SIG-M5 treated with dmso at 0.1 percent for 504 hours (cell line): ENCODE measurements at regions not wholly inside any gene's neighbourhood (a gene's known extent, or its start where the extent isn't known, plus 50 kb on each side); places are given as distances from the start of the nearest gene placed in this dataset.
A peak's percentile ranks its signal among the peaks of the same experiment; 100 is the strongest.

Experiments used
- DNase-seq: peaks from one replicate; lab custom pipeline; 2025; ENCODE audit not compliant: unreplicated experiment; lab: John Stamatoyannopoulos, UW

DNA sequence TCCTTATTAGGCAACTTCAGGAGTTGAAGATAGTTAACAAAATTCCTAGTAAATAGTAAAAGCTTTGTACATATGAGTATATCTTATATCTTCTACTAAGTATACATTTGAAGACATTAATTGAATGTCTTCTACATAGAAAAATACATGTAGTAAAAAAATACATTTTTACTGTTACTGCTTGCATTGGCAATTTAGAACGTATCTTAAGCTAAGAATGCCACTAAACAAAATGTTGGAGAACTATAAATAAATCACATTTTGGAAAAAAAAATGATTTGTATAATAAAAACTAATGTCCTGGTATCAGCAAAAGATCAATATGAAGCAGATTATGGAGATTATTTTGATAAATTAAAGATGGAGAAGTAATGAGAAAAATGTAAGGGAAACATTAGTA, 434.2 kb upstream of the SLC8A1 start:
- no peak for DNase-seq

DNA sequence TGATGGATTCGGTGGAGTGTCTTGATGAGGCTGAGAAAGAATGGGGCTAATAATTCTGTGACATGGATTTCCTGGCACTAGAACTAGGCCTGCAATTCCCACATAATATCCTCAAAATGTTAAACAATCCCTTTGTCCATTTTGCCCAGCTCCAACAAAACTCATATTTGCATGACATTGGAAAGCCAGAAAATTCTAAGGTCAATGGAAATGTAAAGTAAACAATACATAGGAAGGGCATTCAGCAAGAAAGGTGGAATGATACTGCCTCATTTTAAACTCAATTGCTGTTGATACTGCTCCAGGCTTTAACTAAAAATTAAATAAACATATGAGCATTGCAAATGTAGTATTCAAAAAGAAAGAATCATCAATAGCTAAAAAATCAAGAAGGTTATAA, 434.8 kb upstream of the SLC8A1 start:
- DNase-seq: no peak

DNA sequence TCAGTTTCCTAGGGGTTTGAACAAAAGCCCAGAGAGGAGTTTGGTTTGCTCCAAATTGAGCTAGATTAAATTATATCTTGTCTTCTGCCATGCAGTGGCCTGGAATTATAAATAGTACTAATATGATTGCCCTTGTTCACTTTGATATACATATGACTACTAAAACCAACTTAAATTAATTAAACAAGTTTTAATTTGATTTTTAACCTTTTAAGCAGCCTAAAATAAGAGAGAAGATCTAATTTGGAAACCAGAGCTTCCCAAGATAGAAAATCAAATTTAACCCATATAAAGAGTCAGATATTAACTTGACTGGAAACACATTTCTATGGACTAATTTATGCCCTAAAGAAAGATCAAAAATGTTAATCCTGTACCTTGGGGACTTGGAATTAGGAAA, 444.5 kb upstream of the SLC8A1 start:
- no peak for DNase-seq

DNA sequence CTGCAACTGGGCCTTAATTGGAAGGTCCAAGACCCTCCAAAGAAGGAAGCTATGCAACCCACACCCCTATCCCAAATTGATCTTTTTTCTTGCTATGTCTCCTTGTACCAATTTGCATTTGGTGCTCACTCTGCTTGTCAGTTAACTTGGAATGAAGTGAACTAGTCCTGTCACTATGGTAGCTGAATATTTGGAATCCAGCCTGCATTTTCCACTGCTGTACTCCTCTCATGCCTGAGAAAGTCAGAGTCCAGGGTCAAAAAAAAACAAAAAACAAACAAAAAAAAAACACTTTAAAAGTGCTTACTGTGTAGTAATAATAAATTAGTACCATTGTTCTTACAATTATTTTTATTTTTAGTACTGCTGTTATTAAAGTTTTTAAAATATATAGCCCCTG, 462.8 kb upstream of the SLC8A1 start:
- no peak for DNase-seq

DNA sequence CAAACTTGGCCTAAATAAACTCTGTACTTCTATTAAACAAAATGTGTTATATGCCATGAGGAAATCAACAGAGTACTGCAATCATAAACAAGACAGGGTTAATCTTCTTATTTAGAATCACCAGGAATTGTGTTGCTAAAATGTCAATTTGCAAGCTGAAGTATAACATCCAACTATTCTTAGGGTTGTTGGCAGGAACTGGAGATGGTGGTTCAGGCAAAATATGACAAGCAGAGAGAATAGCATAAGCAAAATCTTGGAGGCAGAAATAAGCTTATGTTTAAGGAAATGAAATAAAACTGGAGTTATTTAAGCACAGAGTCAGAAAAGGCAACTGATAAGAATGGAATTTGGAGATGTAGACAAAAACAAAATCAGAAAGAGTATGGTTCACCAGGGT, 463.8 kb upstream of the SLC8A1 start:
- DNase-seq: no peak

DNA sequence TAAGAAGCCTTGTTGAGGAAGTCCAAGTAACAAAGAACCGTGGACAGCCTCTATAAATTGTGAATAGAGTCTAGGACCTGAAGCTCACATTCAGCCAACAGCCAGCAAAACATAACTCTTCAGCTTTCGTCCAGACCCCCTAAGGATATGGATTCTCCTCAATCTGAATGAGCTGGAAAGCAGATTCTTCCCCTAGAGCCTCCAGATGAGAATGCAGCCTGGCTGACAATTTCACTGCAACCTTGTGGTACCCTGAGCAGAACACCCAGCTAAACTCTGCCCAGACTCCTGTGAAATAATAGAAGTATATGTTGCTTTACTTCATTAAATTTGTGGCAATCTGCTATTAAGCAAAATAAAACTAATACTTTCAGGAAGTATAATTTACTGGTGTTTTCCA, 483.5 kb upstream of the SLC8A1 start:
- DNase-seq: no peak

DNA sequence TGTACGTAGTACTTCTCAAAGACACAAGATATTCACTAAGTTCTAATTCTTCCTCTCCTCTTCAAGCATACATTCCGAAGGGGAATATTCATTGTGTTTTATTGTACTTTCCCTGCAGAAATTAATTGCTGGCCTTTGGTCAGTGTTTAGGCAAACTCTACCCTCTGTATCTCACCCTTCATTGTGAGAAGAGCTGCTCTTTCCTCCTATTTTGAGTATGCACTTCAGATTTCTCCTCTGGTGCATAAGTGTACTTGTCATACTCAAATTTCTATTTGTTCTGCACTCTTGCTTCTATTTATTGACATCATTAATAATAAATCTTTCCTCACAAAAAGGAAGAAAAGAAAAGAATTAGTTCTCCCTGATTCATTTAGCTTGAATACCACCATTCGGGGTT, 485.4 kb upstream of the SLC8A1 start:
- no peak for DNase-seq

DNA sequence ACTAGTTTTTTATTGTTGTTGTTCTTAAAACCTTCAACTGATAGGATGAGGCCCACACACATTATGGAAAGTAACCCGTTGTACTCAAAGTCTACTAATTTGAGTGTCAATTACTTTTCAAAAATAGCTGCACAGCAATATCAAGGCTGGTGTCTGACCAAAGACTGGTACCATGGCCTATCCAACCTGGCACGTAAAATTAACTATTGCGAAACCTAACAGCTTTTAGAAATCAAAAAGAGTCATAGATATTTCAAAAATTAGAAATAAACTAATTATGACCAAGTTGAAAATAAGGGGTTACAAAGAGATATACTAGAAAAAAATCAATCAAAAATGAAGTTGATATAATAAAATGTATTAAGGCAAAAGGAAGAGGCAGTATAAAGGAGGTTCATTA, 501.5 kb upstream of the SLC8A1 start:
- DNase-seq: no peak

GRCh38 chr2:40955042-40955441, 503.2 kb upstream of the SLC8A1 start:
- no peak for DNase-seq

GRCh38 chr2:40955635-40956034, 503.7 kb upstream of the SLC8A1 start:
- no peak for DNase-seq

GRCh38 chr2:40957508-40957907, 505.6 kb upstream of the SLC8A1 start:
- DNase-seq: peak; percentile 44

- no peak for DNase-seq
Measured at GRCh38 chr2:40962026-40962425, 510.1 kb upstream of the SLC8A1 start.

DNA sequence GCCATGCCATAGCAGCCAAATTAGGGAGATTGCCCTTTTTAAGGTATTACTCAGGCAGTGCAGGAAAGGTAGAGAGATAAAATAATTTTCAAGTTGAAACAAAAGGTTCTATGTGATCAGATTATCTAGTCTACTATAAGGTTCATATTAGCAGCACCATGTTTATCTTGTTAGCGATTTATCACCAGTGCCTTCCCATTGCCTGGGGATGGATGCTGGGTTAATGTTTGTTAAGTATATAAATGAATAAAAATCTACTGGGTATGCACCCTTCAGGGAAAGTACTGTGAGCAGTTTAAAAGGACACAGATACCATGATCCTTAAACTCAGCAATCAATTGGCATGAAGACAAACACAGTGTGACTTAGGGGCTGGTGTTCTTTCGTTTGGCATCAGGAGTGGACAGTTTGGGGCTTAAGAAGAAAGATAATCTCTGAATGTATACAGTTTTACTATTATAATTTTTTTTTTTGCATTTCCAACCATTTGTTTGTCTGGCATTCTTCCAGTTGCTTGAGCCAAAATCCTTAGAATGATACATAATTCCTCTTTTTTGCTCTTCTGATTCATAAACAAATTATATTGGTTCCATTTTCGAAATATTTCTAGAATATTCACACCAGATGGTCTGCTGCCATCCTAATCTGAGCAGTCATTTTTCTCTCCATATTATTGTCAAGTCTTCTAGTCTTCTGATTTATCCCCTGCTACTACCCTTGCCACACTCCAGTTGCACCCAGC, 512.8 kb upstream of the SLC8A1 start:
- no peak for DNase-seq

- no peak for DNase-seq
Measured at GRCh38 chr2:40967451-40967850, 515.6 kb upstream of the SLC8A1 start.

- DNase-seq: no peak
Measured at GRCh38 chr2:40975151-40975550, 523.3 kb upstream of the SLC8A1 start.

DNA sequence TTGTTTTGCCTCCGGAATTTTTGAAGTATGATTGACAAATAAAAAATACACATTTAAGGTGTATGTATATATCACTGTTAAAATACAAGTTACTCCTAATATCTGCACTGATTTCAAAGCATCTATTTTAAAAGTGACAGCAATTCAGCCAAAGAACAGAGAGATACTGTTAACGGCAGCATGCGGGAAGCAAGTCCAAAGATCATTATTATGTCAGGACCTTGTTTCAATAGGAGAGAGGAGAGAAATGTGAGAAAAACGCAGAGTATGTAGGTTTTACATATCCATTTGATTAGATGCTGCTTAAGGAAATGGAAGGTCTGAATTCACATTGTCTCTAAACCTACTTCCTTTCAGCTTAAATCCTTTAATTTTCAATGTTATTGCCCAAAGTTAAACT, 545.5 kb upstream of the SLC8A1 start:
- DNase-seq: no peak

- DNase-seq: no peak
Measured at GRCh38 chr2:41000374-41000773, 548.5 kb upstream of the SLC8A1 start.

- DNase-seq: no peak
Measured at GRCh38 chr2:41000906-41001305, 549.0 kb upstream of the SLC8A1 start.

DNA sequence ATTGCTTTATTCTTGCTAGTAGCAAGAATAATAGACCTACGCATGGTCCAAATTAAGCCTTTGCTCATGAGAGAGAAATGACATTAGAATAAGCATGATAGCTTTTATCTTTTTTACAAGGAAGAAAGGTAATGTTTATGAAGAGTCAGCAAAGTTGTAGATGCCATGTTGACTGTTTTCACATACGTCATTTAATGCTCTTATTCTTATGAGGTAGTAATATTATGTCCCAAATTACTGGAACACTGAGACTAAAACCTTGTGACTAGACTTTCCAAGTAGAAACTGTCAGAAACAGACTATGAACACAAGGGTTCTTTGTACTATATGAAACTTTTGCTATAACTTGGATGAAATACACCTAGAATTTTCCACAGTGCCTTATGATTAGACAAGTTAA, 552.8 kb upstream of the SLC8A1 start:
- DNase-seq: no peak

GRCh38 chr2:41020358-41020757, 568.5 kb upstream of the SLC8A1 start:
- DNase-seq: no peak

GRCh38 chr2:41024816-41025215, 572.9 kb upstream of the SLC8A1 start:
- DNase-seq: no peak

DNA sequence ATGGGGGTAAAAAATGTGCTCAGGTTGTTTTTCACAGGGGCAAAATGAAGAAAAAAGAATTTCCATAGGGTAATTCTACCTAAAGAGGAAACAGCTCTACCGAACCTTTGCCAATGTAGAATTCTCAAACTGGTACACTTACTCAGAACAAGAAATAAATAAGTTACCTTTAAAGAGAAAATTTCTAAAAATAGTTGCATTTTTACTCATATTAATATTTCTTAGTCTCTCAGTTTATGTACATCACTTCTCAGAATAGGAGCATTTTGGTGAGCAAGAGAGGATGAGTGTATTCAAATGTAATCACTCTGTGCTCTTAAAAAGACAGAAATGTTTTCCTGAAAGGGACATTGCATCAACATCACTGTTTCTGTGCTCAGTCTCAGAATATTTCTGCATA, 574.7 kb upstream of the SLC8A1 start:
- no peak for DNase-seq

GRCh38 chr2:41027095-41027494, 575.2 kb upstream of the SLC8A1 start:
- no peak for DNase-seq
